GM10266 (cell line): ENCODE measurements at regions not wholly inside any gene's neighbourhood (a gene's known extent, or its start where the extent isn't known, plus 50 kb on each side); places are given as distances from the start of the nearest gene placed in this dataset.

Source experiments
- DNase-seq: peaks from one replicate; pipeline ENCODE4 v3.0.0; 2012; ENCODE audit errors: extremely low spot score
- TF ChIP-seq, protein P1 (sequence below): IDR thresholded peaks from 2 replicates; pipeline ENCODE4 v1.5.1; 2012; ENCODE audit warnings: mild to moderate bottlenecking, low read depth; ENCODE audit not compliant: control insufficient read depth, insufficient read depth; ENCODE audit errors: missing control alignments

DNA sequence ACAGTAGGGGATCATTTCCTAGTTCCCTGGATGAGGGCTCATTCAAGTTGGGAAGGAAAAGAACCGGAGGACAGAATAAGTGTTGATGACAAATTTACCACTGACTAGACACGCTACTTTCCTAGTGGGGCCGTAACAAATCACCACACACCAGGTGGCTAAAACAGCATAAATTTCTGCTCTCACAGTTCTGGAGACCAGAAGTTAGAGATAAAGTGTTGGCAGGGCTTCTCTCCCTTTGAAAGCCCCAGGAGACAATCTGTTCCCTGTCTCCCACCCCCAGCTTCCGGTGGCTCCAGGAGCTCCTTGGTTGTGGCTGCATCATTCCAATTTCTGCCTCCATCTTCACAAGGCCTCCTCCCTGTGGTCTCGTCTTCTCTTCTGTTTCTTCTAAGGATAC is 65.4 kb upstream of the ARGLU1 start:
- no peak for DNase-seq
- TF ChIP-seq, protein P1, sequence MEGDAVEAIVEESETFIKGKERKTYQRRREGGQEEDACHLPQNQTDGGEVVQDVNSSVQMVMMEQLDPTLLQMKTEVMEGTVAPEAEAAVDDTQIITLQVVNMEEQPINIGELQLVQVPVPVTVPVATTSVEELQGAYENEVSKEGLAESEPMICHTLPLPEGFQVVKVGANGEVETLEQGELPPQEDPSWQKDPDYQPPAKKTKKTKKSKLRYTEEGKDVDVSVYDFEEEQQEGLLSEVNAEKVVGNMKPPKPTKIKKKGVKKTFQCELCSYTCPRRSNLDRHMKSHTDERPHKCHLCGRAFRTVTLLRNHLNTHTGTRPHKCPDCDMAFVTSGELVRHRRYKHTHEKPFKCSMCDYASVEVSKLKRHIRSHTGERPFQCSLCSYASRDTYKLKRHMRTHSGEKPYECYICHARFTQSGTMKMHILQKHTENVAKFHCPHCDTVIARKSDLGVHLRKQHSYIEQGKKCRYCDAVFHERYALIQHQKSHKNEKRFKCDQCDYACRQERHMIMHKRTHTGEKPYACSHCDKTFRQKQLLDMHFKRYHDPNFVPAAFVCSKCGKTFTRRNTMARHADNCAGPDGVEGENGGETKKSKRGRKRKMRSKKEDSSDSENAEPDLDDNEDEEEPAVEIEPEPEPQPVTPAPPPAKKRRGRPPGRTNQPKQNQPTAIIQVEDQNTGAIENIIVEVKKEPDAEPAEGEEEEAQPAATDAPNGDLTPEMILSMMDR, result no peak

DNA sequence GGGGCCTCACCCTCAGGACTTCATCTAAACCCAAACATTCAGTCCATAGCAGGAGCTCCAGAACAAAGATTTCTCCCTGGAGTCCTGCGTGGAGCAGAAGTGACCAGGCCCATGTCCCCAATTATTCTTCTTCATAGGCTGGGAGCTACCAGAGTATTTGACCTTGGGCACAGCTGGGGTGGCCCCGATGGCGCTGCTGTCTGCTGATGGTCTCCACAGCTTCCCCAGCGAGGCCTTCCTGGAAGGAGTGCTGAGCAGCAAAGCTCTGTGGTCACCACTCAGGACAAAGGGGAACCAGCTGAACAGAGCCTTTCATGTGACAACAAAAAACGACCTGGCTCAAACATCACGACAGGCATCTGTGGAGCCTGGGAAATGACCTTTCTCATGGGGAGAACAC is 62.7 kb upstream of the ARGLU1 start:
- no peak for DNase-seq
- TF ChIP-seq, protein P1, result no peak

DNA sequence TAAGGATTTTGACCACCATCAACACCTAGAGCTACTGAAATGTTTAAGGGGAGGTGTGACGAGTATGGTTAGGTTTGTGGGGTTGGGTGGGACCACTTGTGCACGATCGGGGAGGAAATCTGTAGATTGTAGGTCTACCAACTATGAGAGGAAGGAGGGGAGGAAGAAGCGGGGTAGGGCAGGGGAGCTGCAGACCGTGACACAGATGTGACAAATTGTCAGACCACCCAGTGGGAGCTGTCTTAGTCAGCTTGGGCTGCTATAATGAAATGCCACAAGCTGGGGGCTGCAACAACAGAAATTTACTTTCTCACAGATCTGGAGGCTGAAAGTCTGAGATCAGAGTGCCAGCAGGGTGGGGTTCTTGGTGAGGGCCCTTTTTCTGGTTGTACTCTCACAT is 62.2 kb upstream of the ARGLU1 start:
- no peak for DNase-seq
- TF ChIP-seq, protein P1, result no peak

GRCh38 chr13:106628936-106629659 is 61.2 kb upstream of the ARGLU1 start:
- DNase-seq, result no peak
- TF ChIP-seq, protein P1, result no peak

- no peak for DNase-seq
- TF ChIP-seq, protein P1, result no peak
Measured at GRCh38 chr13:106626473-106626872, 58.5 kb upstream of the ARGLU1 start.

- DNase-seq, result no peak
- TF ChIP-seq, protein P1, result no peak
Measured at GRCh38 chr13:106625578-106625977, 57.6 kb upstream of the ARGLU1 start.

DNA sequence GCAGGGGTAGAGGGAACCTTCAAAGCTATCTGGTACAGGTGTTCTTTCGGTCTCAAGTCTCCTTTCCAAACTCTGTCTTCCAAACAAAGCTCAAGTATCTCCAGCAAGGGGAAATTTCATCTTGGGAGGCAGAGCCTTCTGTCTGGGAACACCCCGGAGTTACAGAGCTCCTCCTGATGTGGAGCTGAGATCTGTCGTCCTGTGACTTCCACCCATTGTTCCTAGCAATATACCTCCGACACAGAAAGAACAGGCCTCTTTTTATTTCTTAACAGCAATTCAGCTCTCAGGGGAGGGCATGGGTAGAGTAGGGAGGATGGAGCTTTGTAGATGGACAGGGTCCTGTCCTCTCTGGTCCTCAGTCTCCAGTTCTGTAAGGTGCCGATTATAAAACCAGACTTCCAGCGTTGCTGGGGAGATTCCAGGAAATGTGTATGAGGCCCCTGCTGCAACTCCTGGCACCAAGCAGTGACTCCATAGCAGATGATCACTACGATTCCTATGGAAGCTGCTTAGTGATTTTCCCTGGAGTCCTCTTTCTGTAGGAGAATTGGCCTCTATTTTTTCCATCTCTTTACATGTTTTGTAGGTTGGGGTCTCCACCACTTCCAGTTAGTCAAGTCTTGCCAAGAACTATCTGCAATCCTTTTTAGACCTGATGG is 56.0 kb upstream of the ARGLU1 start:
- no peak for DNase-seq
- TF ChIP-seq, protein P1, result no peak
